H9 (cell line): ENCODE measurements at regions not wholly inside any gene's neighbourhood (a gene's known extent, or its start where the extent isn't known, plus 50 kb on each side); places are given as distances from the start of the nearest gene placed in this dataset.

ENCODE experiments used
- DNase-seq: peaks from one replicate; pipeline ENCODE4 v3.0.0-alpha.2; 2017
- H2AFZ ChIP-seq: one replicate; pipeline ENCODE4 v1.6.1; 2013; ENCODE audit warnings: mild to moderate bottlenecking, low read length, control low read depth, moderate library complexity
- H2AK5ac ChIP-seq: 2 replicates; pipeline ENCODE4 v1.6.1; 2013; ENCODE audit warnings: low read length, control low read depth, mixed read lengths; ENCODE audit not compliant: insufficient read length
- H2BK120ac ChIP-seq: one replicate; pipeline ENCODE4 v1.6.1; 2013; ENCODE audit warnings: low read depth, mild to moderate bottlenecking, low read length, control low read depth, inconsistent platforms; ENCODE audit not compliant: poor library complexity, severe bottlenecking
- H2BK12ac ChIP-seq: 2 replicates; pipeline ENCODE4 v1.6.1; 2013; ENCODE audit warnings: low read length, control low read depth, mixed read lengths, low read depth; ENCODE audit not compliant: insufficient read length
- H2BK15ac ChIP-seq: 2 replicates; pipeline ENCODE4 v1.6.1; 2013; ENCODE audit warnings: low read depth, low read length, control low read depth
- H2BK20ac ChIP-seq: one replicate; pipeline ENCODE4 v1.6.1; 2013; ENCODE audit warnings: low read depth, mild to moderate bottlenecking, low read length, control low read depth, inconsistent platforms; ENCODE audit not compliant: poor library complexity, severe bottlenecking
- H2BK5ac ChIP-seq: 2 replicates; pipeline ENCODE4 v1.6.1; 2013; ENCODE audit warnings: low read length, control low read depth, mixed read lengths; ENCODE audit not compliant: insufficient read length
- H3K14ac ChIP-seq: 2 replicates; pipeline ENCODE4 v1.6.1; 2013; ENCODE audit warnings: low read length, control low read depth; ENCODE audit not compliant: insufficient read depth
- H3K18ac ChIP-seq: 2 replicates; pipeline ENCODE4 v1.6.1; 2013; ENCODE audit warnings: low read depth, mild to moderate bottlenecking, mixed read lengths, low read length, control low read depth; ENCODE audit not compliant: insufficient read length
- H3K23ac ChIP-seq: 2 replicates; pipeline ENCODE4 v1.6.1; 2013; ENCODE audit warnings: low read length, control low read depth, mixed read lengths, low read depth; ENCODE audit not compliant: insufficient read length
- H3K23me2 ChIP-seq: 2 replicates; pipeline ENCODE4 v1.6.1; 2013; ENCODE audit warnings: low read depth, mild to moderate bottlenecking, mixed read lengths, low read length, control low read depth; ENCODE audit not compliant: insufficient read length, poor library complexity, severe bottlenecking
- H3K27ac ChIP-seq: 2 replicates; pipeline ENCODE4 v1.5.1; 2013; ENCODE audit warnings: low read length, control low read depth, mixed read lengths, low read depth; ENCODE audit not compliant: insufficient read length
- H3K27me3 ChIP-seq: 2 replicates; pipeline ENCODE4 v1.6.1; 2013; ENCODE audit warnings: low read length, control low read depth, inconsistent platforms; ENCODE audit not compliant: insufficient read depth
- H3K4ac ChIP-seq: 2 replicates; pipeline ENCODE4 v1.6.1; 2013; ENCODE audit warnings: low read depth, mild to moderate bottlenecking, control low read depth, inconsistent platforms, low read length, moderate library complexity
- H3K4me1 ChIP-seq: 2 replicates; pipeline ENCODE4 v1.6.1; 2013; ENCODE audit warnings: low read length, control low read depth, inconsistent platforms; ENCODE audit not compliant: insufficient read depth
- H3K4me2 ChIP-seq: 2 replicates; pipeline ENCODE4 v1.6.1; 2013; ENCODE audit warnings: low read length, control low read depth, mixed read lengths; ENCODE audit not compliant: insufficient read length, insufficient read depth
- H3K56ac ChIP-seq: 2 replicates; pipeline ENCODE4 v1.6.1; 2013; ENCODE audit warnings: low read depth, mild to moderate bottlenecking, mixed read lengths, low read length, control low read depth; ENCODE audit not compliant: insufficient read length
- H3K79me1 ChIP-seq: 2 replicates; pipeline ENCODE4 v1.6.1; 2013; ENCODE audit warnings: low read depth, mild to moderate bottlenecking, moderate library complexity, low read length, control low read depth, inconsistent platforms; ENCODE audit not compliant: insufficient read depth, poor library complexity, severe bottlenecking
- H3K79me2 ChIP-seq: 2 replicates; pipeline ENCODE4 v1.6.1; 2013; ENCODE audit warnings: low read length, control low read depth, inconsistent platforms; ENCODE audit not compliant: insufficient read depth
- H3K9ac ChIP-seq: 2 replicates; pipeline ENCODE4 v1.6.1; 2013; ENCODE audit warnings: low read length, control low read depth, mixed read lengths; ENCODE audit not compliant: insufficient read length; ENCODE audit errors: extremely low read depth
- H3K9me3 ChIP-seq: one replicate; pipeline ENCODE4 v1.6.1; 2013; ENCODE audit warnings: low read depth, low read length, inconsistent platforms; ENCODE audit not compliant: control insufficient read depth
- H3T11ph ChIP-seq: one replicate; pipeline ENCODE4 v1.6.1; 2013; ENCODE audit warnings: mild to moderate bottlenecking, low read length, control low read depth, inconsistent platforms
- H4K20me1 ChIP-seq: one replicate; pipeline ENCODE4 v1.6.1; 2013; ENCODE audit not compliant: control insufficient read depth, insufficient read length, insufficient read depth
- H4K5ac ChIP-seq: 2 replicates; pipeline ENCODE4 v1.6.1; 2013; ENCODE audit warnings: low read depth, mild to moderate bottlenecking, mixed read lengths, low read length, control low read depth; ENCODE audit not compliant: insufficient read length
- H4K8ac ChIP-seq: replicated peaks from 2 replicates; pipeline ENCODE4 v1.6.1; 2013; ENCODE audit warnings: low read length, control low read depth, mixed read lengths, low read depth; ENCODE audit not compliant: insufficient read length
- H4K91ac ChIP-seq: 2 replicates; pipeline ENCODE4 v1.6.1; 2013; ENCODE audit warnings: low read depth, mild to moderate bottlenecking, moderate library complexity, mixed read lengths, low read length, control low read depth; ENCODE audit not compliant: insufficient read length
- H3K27ac Mint-ChIP-seq, 3 experiments: 2 replicates in 2 of 3; 3 replicates in 1 of 3; pipeline ENCODE4 v1.8.0; 2020 to 2021; ENCODE audit warnings: mixed read lengths in 3 of 3, mild to moderate bottlenecking in 1 of 3, moderate library complexity in 1 of 3
- H3K27me3 Mint-ChIP-seq: 2 replicates; pipeline ENCODE4 v1.8.0; 2021; ENCODE audit warnings: low read depth, mild to moderate bottlenecking, moderate library complexity, mixed read lengths
- H3K36me3 Mint-ChIP-seq, 3 experiments: 2 replicates in 2 of 3; 3 replicates in 1 of 3; pipeline ENCODE4 v1.8.0; 2020 to 2021; ENCODE audit warnings: low read depth in 3 of 3, mixed read lengths in 3 of 3; ENCODE audit not compliant: insufficient read depth in 1 of 3
- H3K4me1 Mint-ChIP-seq, 2 experiments: 2 replicates each; pipeline ENCODE4 v1.8.0; 2020; ENCODE audit warnings: mixed read lengths in 2 of 2
- H3K4me3 Mint-ChIP-seq, 2 experiments: 2 replicates in 1 of 2; 3 replicates in 1 of 2; pipeline ENCODE4 v1.8.0; 2020 to 2021; ENCODE audit warnings: mild to moderate bottlenecking in 2 of 2, mixed read lengths in 2 of 2, moderate library complexity in 1 of 2
- H3K9me3 Mint-ChIP-seq, 2 experiments: 2 replicates in 1 of 2; 3 replicates in 1 of 2; pipeline ENCODE4 v1.8.0; 2020; ENCODE audit warnings: mild to moderate bottlenecking in 2 of 2, mixed read lengths in 2 of 2, moderate library complexity in 1 of 2
- CTCF ChIP-seq: fragments of 200-600 bp; sonication (generic); conservative IDR thresholded peaks from 3 replicates; pipeline ENCODE4 v1.8.0; 2021; ENCODE audit warnings: antibody characterized with exemption, mild to moderate bottlenecking
- WGBS: extraction: QIAGEN DNeasy Blood & Tissue Kit; methylation state at CpG from one replicate; pipeline ENCODE4 v1.1.7; 2013; ENCODE audit warnings: missing lambda C conversion rate, low lambda C conversion rate, mixed read lengths; ENCODE audit not compliant: insufficient read length; ENCODE audit errors: extremely low coverage; 5-methylcytosine and 5-hydroxymethylcytosine counted together

- no peak for TF ChIP-seq CTCF
- Histone ChIP-seq H3K18ac (no peak overlapping the region), H4K91ac (no peak overlapping the region), H3K79me1 (no peaks in the 10 kb centered on the region), H3K4me1 (no peaks in the 10 kb centered on the region), H3K23ac (no peak overlapping the region), H3K27me3 (no peaks in the 10 kb centered on the region), H4K8ac (no peak overlapping the region), H3K27ac (no peak overlapping the region), H2BK120ac (no peak overlapping the region), H2AFZ (no peak overlapping the region), H2BK12ac (no peak overlapping the region), H4K5ac (no peak overlapping the region), H3T11ph (no peak overlapping the region), H3K56ac (no peak overlapping the region), H3K79me2 (no peaks in the 10 kb centered on the region), H2AK5ac (no peak overlapping the region), H2BK20ac (no peak overlapping the region), H2BK15ac (no peak overlapping the region), H3K9me3 (no peaks in the 10 kb centered on the region), H3K14ac (no peak overlapping the region), H3K4ac (no peak overlapping the region), H4K20me1 (no peaks in the 10 kb centered on the region), H3K23me2 (no peaks in the 10 kb centered on the region), H2BK5ac (no peak overlapping the region), H3K9ac (no peak overlapping the region), H3K4me2 (no peak overlapping the region)
- Mint-ChIP-seq H3K9me3 (no peaks in the 10 kb centered on the region), H3K27me3 (no peaks in the 10 kb centered on the region), H3K4me3 (no peak overlapping the region), H3K27ac (no peak overlapping the region), H3K36me3 (no peaks in the 10 kb centered on the region), H3K4me1 (no peaks in the 10 kb centered on the region)
- DNase-seq, result no peak
- WGBS, result no CpG with 5 or more reads among the region's 3 CpGs
Observed at GRCh38 chr2:192696857-192697256, 502.1 kb upstream of the TMEFF2 start.
